ENCODE measurements at regions not wholly inside any gene's neighbourhood (a gene's known extent, or its start where the extent isn't known, plus 50 kb on each side); places are given as distances from the start of the nearest gene placed in this dataset.
"Not testable (repeated sequence)": the region's sequence is repeated elsewhere in the genome, so short reads cannot be mapped to it uniquely, and the experiment has no call there.

DNA sequence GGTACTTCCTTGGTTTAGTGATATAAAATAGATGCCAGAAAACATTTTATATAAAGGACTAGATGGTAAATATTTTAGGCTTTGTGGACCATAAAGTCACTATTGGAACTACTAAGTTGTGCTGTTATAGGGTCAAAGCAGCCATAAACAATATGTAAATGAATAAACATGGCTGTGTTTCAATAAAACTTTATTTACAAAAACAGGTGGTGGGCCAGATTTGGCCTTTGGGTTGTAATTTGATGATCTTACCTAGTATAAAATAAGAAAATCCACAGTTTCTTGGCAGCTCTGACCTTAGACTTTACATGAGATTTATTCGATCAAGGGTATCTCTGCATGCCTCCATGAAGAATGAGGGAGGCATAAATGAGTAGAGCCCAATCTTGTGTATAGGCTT, 232.0 kb upstream of the PCDH9 start:
- Histone ChIP-seq H3K9ac (ENCODE audit: insufficient read depth, low read length) (no peak overlapping the region), H4K20me1 (ENCODE audit: control insufficient read depth, extremely low read depth, insufficient read depth, low read length) (no peaks in the 10 kb centered on the region), H3K4me2 (ENCODE audit: extremely low read depth, insufficient read depth, low read length) (no peak overlapping the region), H3K4me3 (replicated peaks in 1 of 4; ENCODE audit: control extremely low read depth in 1 of 4, insufficient read depth in 1 of 4, low read depth in 3 of 4, low read length in 4 of 4) (no peak overlapping the region), H3K27me3 (ENCODE audit: control insufficient read depth, insufficient read depth, low read length) (no peaks in the 10 kb centered on the region), H3K27ac (ENCODE audit: insufficient read depth, low read length) (no peak overlapping the region), H3K79me2 (ENCODE audit: control insufficient read depth, insufficient read depth, low read length) (no peaks in the 10 kb centered on the region), H3K4me1 (ENCODE audit: control insufficient read depth, extremely low read depth, insufficient read depth, low read length) (no peaks in the 10 kb centered on the region), H3K36me3 (ENCODE audit: control insufficient read depth, insufficient read depth, low read length) (no peaks in the 10 kb centered on the region), H3K9me3 (ENCODE audit: control insufficient read depth, insufficient read depth, low read depth, low read length) (no peaks in the 10 kb centered on the region), H2AFZ (ENCODE audit: low read length) (no peak overlapping the region)
- DNase-seq (ENCODE audit: low read depth in 2 of 2) = no peak
- TF ChIP-seq EZH2 (IDR thresholded peaks at IDR 0.05; ENCODE audit: low read length, missing control alignments) = no peak
- TF ChIP-seq, protein P1, sequence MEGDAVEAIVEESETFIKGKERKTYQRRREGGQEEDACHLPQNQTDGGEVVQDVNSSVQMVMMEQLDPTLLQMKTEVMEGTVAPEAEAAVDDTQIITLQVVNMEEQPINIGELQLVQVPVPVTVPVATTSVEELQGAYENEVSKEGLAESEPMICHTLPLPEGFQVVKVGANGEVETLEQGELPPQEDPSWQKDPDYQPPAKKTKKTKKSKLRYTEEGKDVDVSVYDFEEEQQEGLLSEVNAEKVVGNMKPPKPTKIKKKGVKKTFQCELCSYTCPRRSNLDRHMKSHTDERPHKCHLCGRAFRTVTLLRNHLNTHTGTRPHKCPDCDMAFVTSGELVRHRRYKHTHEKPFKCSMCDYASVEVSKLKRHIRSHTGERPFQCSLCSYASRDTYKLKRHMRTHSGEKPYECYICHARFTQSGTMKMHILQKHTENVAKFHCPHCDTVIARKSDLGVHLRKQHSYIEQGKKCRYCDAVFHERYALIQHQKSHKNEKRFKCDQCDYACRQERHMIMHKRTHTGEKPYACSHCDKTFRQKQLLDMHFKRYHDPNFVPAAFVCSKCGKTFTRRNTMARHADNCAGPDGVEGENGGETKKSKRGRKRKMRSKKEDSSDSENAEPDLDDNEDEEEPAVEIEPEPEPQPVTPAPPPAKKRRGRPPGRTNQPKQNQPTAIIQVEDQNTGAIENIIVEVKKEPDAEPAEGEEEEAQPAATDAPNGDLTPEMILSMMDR (conservative IDR thresholded peaks at IDR 0.05 in 1 of 2, IDR thresholded peaks at IDR 0.05 in 1 of 2; ENCODE audit: low read depth in 1 of 2, low read length in 2 of 2) = no peak

DNA sequence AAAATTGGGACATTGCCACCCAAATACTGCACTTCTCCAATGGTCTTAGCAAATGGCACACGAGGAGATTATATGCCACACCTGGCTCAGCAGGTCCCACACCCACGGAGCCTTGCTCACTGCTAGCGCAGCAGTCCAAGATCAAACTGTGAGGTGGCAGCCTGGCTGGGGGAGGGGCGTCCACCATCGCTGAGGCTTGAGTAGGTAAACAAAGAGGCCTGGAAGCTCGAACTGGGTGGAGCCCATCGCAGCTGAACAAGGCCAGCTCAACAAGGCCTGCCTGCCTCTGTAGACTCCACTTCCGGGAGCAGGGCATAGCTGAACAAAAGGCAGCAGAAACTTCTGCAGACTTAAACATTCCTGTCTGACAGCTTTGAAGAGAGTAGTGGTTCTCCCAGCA, 222.4 kb upstream of the PCDH9 start:
- not testable (repeated sequence) for H3K4me1 ChIP-seq (ENCODE audit: control insufficient read depth, extremely low read depth, insufficient read depth, low read length); H3K9me3 ChIP-seq (ENCODE audit: control insufficient read depth, insufficient read depth, low read depth, low read length); H3K27ac ChIP-seq (ENCODE audit: insufficient read depth, low read length); H3K36me3 ChIP-seq (ENCODE audit: control insufficient read depth, insufficient read depth, low read length); H3K9ac ChIP-seq (ENCODE audit: insufficient read depth, low read length); H4K20me1 ChIP-seq (ENCODE audit: control insufficient read depth, extremely low read depth, insufficient read depth, low read length); H3K79me2 ChIP-seq (ENCODE audit: control insufficient read depth, insufficient read depth, low read length); DNase-seq (ENCODE audit: low read depth in 2 of 2); H3K4me3 ChIP-seq (replicated peaks in 1 of 4; ENCODE audit: control extremely low read depth in 1 of 4, insufficient read depth in 1 of 4, low read depth in 3 of 4, low read length in 4 of 4); H3K4me2 ChIP-seq (ENCODE audit: extremely low read depth, insufficient read depth, low read length); H2AFZ ChIP-seq (ENCODE audit: low read length); H3K27me3 ChIP-seq (ENCODE audit: control insufficient read depth, insufficient read depth, low read length)

DNA sequence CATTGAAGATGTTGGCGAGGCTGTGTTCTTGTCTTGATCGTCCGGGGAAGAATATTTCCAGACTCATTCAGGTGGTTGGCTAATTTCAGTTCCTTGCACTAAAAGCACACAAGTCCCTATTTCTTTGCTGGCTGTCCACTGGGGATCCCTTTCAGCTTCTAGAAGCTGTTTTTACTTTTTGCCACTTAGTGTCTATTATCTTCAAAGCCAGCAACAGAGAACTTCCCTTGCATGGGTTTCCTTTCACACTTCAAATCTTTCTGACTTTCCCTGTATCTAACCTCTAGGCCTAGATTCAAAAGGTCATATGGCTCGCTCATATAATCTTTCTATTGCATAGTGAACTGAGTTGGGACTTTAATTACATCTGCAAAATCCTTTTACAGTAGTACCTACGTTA, 215.3 kb upstream of the PCDH9 start:
- Histone ChIP-seq H3K4me1 (ENCODE audit: control insufficient read depth, extremely low read depth, insufficient read depth, low read length) (no peaks in the 10 kb centered on the region), H3K4me2 (ENCODE audit: extremely low read depth, insufficient read depth, low read length) (no peak overlapping the region), H3K27ac (ENCODE audit: insufficient read depth, low read length) (no peak overlapping the region), H3K4me3 (replicated peaks in 1 of 4; ENCODE audit: control extremely low read depth in 1 of 4, insufficient read depth in 1 of 4, low read depth in 3 of 4, low read length in 4 of 4) (no peak overlapping the region), H3K36me3 (ENCODE audit: control insufficient read depth, insufficient read depth, low read length) (no peaks in the 10 kb centered on the region), H3K9me3 (ENCODE audit: control insufficient read depth, insufficient read depth, low read depth, low read length) (no peaks in the 10 kb centered on the region), H3K9ac (ENCODE audit: insufficient read depth, low read length) (no peak overlapping the region), H3K79me2 (ENCODE audit: control insufficient read depth, insufficient read depth, low read length) (no peaks in the 10 kb centered on the region), H4K20me1 (ENCODE audit: control insufficient read depth, extremely low read depth, insufficient read depth, low read length) (no peaks in the 10 kb centered on the region), H2AFZ (ENCODE audit: low read length) (no peak overlapping the region), H3K27me3 (ENCODE audit: control insufficient read depth, insufficient read depth, low read length) (no peaks in the 10 kb centered on the region)
- no peak for DNase-seq (ENCODE audit: low read depth in 2 of 2)
- TF ChIP-seq, protein P1 (conservative IDR thresholded peaks at IDR 0.05 in 1 of 2, IDR thresholded peaks at IDR 0.05 in 1 of 2; ENCODE audit: low read depth in 1 of 2, low read length in 2 of 2) = no peak
- no peak for TF ChIP-seq EZH2 (IDR thresholded peaks at IDR 0.05; ENCODE audit: low read length, missing control alignments)

DNA sequence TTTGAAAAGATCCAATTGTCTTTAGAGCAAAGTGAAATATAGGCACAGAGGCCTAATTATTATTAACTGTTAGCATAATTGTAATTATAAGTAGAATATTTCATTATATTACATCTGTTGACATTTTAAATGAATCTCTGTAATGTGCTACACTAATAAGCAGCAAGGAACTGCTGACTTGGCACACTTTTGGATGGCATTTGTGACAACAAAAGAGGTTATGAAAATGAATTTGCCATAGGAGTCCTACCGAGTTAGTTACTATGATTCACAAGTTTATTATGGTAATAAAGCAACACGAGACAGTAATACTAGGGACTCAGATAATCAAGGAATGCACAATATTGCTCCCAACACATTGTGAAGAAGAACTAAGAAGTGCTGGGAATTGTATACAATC, 213.8 kb upstream of the PCDH9 start:
- TF ChIP-seq, protein P1 (conservative IDR thresholded peaks at IDR 0.05 in 1 of 2, IDR thresholded peaks at IDR 0.05 in 1 of 2; ENCODE audit: low read depth in 1 of 2, low read length in 2 of 2) = no peak
- no peak for TF ChIP-seq EZH2 (IDR thresholded peaks at IDR 0.05; ENCODE audit: low read length, missing control alignments)
- no peak overlapping the region for H3K4me3 ChIP-seq (replicated peaks in 1 of 4; ENCODE audit: control extremely low read depth in 1 of 4, insufficient read depth in 1 of 4, low read depth in 3 of 4, low read length in 4 of 4)
- no peaks in the 10 kb centered on the region for H3K9me3 ChIP-seq (ENCODE audit: control insufficient read depth, insufficient read depth, low read depth, low read length)
- H3K27me3 ChIP-seq (ENCODE audit: control insufficient read depth, insufficient read depth, low read length) = no peaks in the 10 kb centered on the region
- H3K27ac ChIP-seq (ENCODE audit: insufficient read depth, low read length) = no peak overlapping the region
- H3K9ac ChIP-seq (ENCODE audit: insufficient read depth, low read length) = no peak overlapping the region
- no peaks in the 10 kb centered on the region for H3K79me2 ChIP-seq (ENCODE audit: control insufficient read depth, insufficient read depth, low read length)
- no peaks in the 10 kb centered on the region for H3K4me1 ChIP-seq (ENCODE audit: control insufficient read depth, extremely low read depth, insufficient read depth, low read length)
- H4K20me1 ChIP-seq (ENCODE audit: control insufficient read depth, extremely low read depth, insufficient read depth, low read length) = no peaks in the 10 kb centered on the region
- no peak overlapping the region for H2AFZ ChIP-seq (ENCODE audit: low read length)
- H3K36me3 ChIP-seq (ENCODE audit: control insufficient read depth, insufficient read depth, low read length) = no peaks in the 10 kb centered on the region
- no peak overlapping the region for H3K4me2 ChIP-seq (ENCODE audit: extremely low read depth, insufficient read depth, low read length)
- no peak for DNase-seq (ENCODE audit: low read depth in 2 of 2)

Measured in fibroblast of lung (primary cell).